H9 (cell line): ENCODE measurements at regions not wholly inside any gene's neighbourhood (a gene's known extent, or its start where the extent isn't known, plus 50 kb on each side); places are given as distances from the start of the nearest gene placed in this dataset.

Experiments
- DNase-seq: peaks from one replicate; pipeline ENCODE4 v3.0.0-alpha.2; 2017
- H2AFZ ChIP-seq: one replicate; pipeline ENCODE4 v1.6.1; 2013; ENCODE audit warnings: mild to moderate bottlenecking, low read length, control low read depth, moderate library complexity
- H2AK5ac ChIP-seq: 2 replicates; pipeline ENCODE4 v1.6.1; 2013; ENCODE audit warnings: low read length, control low read depth, mixed read lengths; ENCODE audit not compliant: insufficient read length
- H2BK120ac ChIP-seq: one replicate; pipeline ENCODE4 v1.6.1; 2013; ENCODE audit warnings: low read depth, mild to moderate bottlenecking, low read length, control low read depth, inconsistent platforms; ENCODE audit not compliant: poor library complexity, severe bottlenecking
- H2BK12ac ChIP-seq: 2 replicates; pipeline ENCODE4 v1.6.1; 2013; ENCODE audit warnings: low read length, control low read depth, mixed read lengths, low read depth; ENCODE audit not compliant: insufficient read length
- H2BK15ac ChIP-seq: 2 replicates; pipeline ENCODE4 v1.6.1; 2013; ENCODE audit warnings: low read depth, low read length, control low read depth
- H2BK20ac ChIP-seq: one replicate; pipeline ENCODE4 v1.6.1; 2013; ENCODE audit warnings: low read depth, mild to moderate bottlenecking, low read length, control low read depth, inconsistent platforms; ENCODE audit not compliant: poor library complexity, severe bottlenecking
- H2BK5ac ChIP-seq: 2 replicates; pipeline ENCODE4 v1.6.1; 2013; ENCODE audit warnings: low read length, control low read depth, mixed read lengths; ENCODE audit not compliant: insufficient read length
- H3K14ac ChIP-seq: 2 replicates; pipeline ENCODE4 v1.6.1; 2013; ENCODE audit warnings: low read length, control low read depth; ENCODE audit not compliant: insufficient read depth
- H3K18ac ChIP-seq: 2 replicates; pipeline ENCODE4 v1.6.1; 2013; ENCODE audit warnings: low read depth, mild to moderate bottlenecking, mixed read lengths, low read length, control low read depth; ENCODE audit not compliant: insufficient read length
- H3K23ac ChIP-seq: 2 replicates; pipeline ENCODE4 v1.6.1; 2013; ENCODE audit warnings: low read length, control low read depth, mixed read lengths, low read depth; ENCODE audit not compliant: insufficient read length
- H3K23me2 ChIP-seq: 2 replicates; pipeline ENCODE4 v1.6.1; 2013; ENCODE audit warnings: low read depth, mild to moderate bottlenecking, mixed read lengths, low read length, control low read depth; ENCODE audit not compliant: insufficient read length, poor library complexity, severe bottlenecking
- H3K27ac ChIP-seq: 2 replicates; pipeline ENCODE4 v1.5.1; 2013; ENCODE audit warnings: low read length, control low read depth, mixed read lengths, low read depth; ENCODE audit not compliant: insufficient read length
- H3K27me3 ChIP-seq: 2 replicates; pipeline ENCODE4 v1.6.1; 2013; ENCODE audit warnings: low read length, control low read depth, inconsistent platforms; ENCODE audit not compliant: insufficient read depth
- H3K4ac ChIP-seq: 2 replicates; pipeline ENCODE4 v1.6.1; 2013; ENCODE audit warnings: low read depth, mild to moderate bottlenecking, control low read depth, inconsistent platforms, low read length, moderate library complexity
- H3K4me1 ChIP-seq: 2 replicates; pipeline ENCODE4 v1.6.1; 2013; ENCODE audit warnings: low read length, control low read depth, inconsistent platforms; ENCODE audit not compliant: insufficient read depth
- H3K4me2 ChIP-seq: 2 replicates; pipeline ENCODE4 v1.6.1; 2013; ENCODE audit warnings: low read length, control low read depth, mixed read lengths; ENCODE audit not compliant: insufficient read length, insufficient read depth
- H3K56ac ChIP-seq: 2 replicates; pipeline ENCODE4 v1.6.1; 2013; ENCODE audit warnings: low read depth, mild to moderate bottlenecking, mixed read lengths, low read length, control low read depth; ENCODE audit not compliant: insufficient read length
- H3K79me1 ChIP-seq: 2 replicates; pipeline ENCODE4 v1.6.1; 2013; ENCODE audit warnings: low read depth, mild to moderate bottlenecking, moderate library complexity, low read length, control low read depth, inconsistent platforms; ENCODE audit not compliant: insufficient read depth, poor library complexity, severe bottlenecking
- H3K79me2 ChIP-seq: 2 replicates; pipeline ENCODE4 v1.6.1; 2013; ENCODE audit warnings: low read length, control low read depth, inconsistent platforms; ENCODE audit not compliant: insufficient read depth
- H3K9ac ChIP-seq: 2 replicates; pipeline ENCODE4 v1.6.1; 2013; ENCODE audit warnings: low read length, control low read depth, mixed read lengths; ENCODE audit not compliant: insufficient read length; ENCODE audit errors: extremely low read depth
- H3K9me3 ChIP-seq: one replicate; pipeline ENCODE4 v1.6.1; 2013; ENCODE audit warnings: low read depth, low read length, inconsistent platforms; ENCODE audit not compliant: control insufficient read depth
- H3T11ph ChIP-seq: one replicate; pipeline ENCODE4 v1.6.1; 2013; ENCODE audit warnings: mild to moderate bottlenecking, low read length, control low read depth, inconsistent platforms
- H4K20me1 ChIP-seq: one replicate; pipeline ENCODE4 v1.6.1; 2013; ENCODE audit not compliant: control insufficient read depth, insufficient read length, insufficient read depth
- H4K5ac ChIP-seq: 2 replicates; pipeline ENCODE4 v1.6.1; 2013; ENCODE audit warnings: low read depth, mild to moderate bottlenecking, mixed read lengths, low read length, control low read depth; ENCODE audit not compliant: insufficient read length
- H4K8ac ChIP-seq: replicated peaks from 2 replicates; pipeline ENCODE4 v1.6.1; 2013; ENCODE audit warnings: low read length, control low read depth, mixed read lengths, low read depth; ENCODE audit not compliant: insufficient read length
- H4K91ac ChIP-seq: 2 replicates; pipeline ENCODE4 v1.6.1; 2013; ENCODE audit warnings: low read depth, mild to moderate bottlenecking, moderate library complexity, mixed read lengths, low read length, control low read depth; ENCODE audit not compliant: insufficient read length
- H3K27ac Mint-ChIP-seq, 3 experiments: 2 replicates in 2 of 3; 3 replicates in 1 of 3; pipeline ENCODE4 v1.8.0; 2020 to 2021; ENCODE audit warnings: mixed read lengths in 3 of 3, mild to moderate bottlenecking in 1 of 3, moderate library complexity in 1 of 3
- H3K27me3 Mint-ChIP-seq: 2 replicates; pipeline ENCODE4 v1.8.0; 2021; ENCODE audit warnings: low read depth, mild to moderate bottlenecking, moderate library complexity, mixed read lengths
- H3K36me3 Mint-ChIP-seq, 3 experiments: 2 replicates in 2 of 3; 3 replicates in 1 of 3; pipeline ENCODE4 v1.8.0; 2020 to 2021; ENCODE audit warnings: low read depth in 3 of 3, mixed read lengths in 3 of 3; ENCODE audit not compliant: insufficient read depth in 1 of 3
- H3K4me1 Mint-ChIP-seq, 2 experiments: 2 replicates each; pipeline ENCODE4 v1.8.0; 2020; ENCODE audit warnings: mixed read lengths in 2 of 2
- H3K4me3 Mint-ChIP-seq, 2 experiments: 2 replicates in 1 of 2; 3 replicates in 1 of 2; pipeline ENCODE4 v1.8.0; 2020 to 2021; ENCODE audit warnings: mild to moderate bottlenecking in 2 of 2, mixed read lengths in 2 of 2, moderate library complexity in 1 of 2
- H3K9me3 Mint-ChIP-seq, 2 experiments: 2 replicates in 1 of 2; 3 replicates in 1 of 2; pipeline ENCODE4 v1.8.0; 2020; ENCODE audit warnings: mild to moderate bottlenecking in 2 of 2, mixed read lengths in 2 of 2, moderate library complexity in 1 of 2
- WGBS: extraction: QIAGEN DNeasy Blood & Tissue Kit; methylation state at CpG from one replicate; pipeline ENCODE4 v1.1.7; 2013; ENCODE audit warnings: missing lambda C conversion rate, low lambda C conversion rate, mixed read lengths; ENCODE audit not compliant: insufficient read length; ENCODE audit errors: extremely low coverage; 5-methylcytosine and 5-hydroxymethylcytosine counted together
- TF ChIP-seq, protein P1 (sequence below): fragments of 200-600 bp; sonication (generic); conservative IDR thresholded peaks from 3 replicates; pipeline ENCODE4 v1.8.0; 2021; ENCODE audit warnings: antibody characterized with exemption, mild to moderate bottlenecking

DNA sequence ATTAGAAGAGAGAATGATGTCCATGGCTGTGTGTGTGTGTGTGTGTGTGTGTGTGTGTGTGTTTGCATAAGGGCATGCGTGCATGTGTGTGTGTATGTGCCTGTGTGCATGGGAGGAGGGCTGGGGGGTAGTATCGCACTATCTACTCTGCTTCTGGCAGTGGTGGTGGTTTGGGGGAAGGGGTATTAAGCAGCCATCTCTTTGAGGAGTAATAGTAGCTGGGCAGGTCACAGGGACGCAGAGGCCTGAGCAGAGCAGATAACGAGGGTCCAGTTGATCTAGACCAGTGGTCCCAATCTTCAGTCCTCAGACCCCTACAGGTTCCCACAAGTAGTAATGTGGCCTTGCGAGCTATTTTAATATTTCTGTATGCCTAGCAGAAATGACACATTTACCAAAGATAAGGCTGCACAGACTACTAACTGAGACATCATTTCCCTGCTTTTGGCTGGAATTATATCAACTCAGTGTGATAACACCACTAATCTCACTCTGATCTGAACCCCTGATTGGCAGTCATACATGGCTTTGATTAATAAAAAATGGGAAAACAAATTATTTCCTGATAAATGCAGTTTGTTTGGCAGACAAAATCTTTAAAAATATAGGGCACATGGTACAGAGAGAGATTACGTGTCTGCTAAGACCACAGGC lies 354.3 kb downstream of the BUD13 start:
- Histone ChIP-seq H3K14ac (no peak overlapping the region), H3K4ac (no peak overlapping the region), H2BK15ac (no peak overlapping the region), H4K91ac (no peak overlapping the region), H3K18ac (no peak overlapping the region), H2BK5ac (no peak overlapping the region), H3K9me3 (no peaks in the 10 kb centered on the region), H4K8ac (no peak overlapping the region), H2AK5ac (no peak overlapping the region), H2BK120ac (no peak overlapping the region), H3K4me1 (peaks cover 13% of the 10 kb centered on the region; the same call in 1 of the 2 replicates), H3K9ac (no peak overlapping the region), H3K56ac (no peak overlapping the region), H3T11ph (no peak overlapping the region), H3K4me2 (no peak overlapping the region), H3K79me2 (no peaks in the 10 kb centered on the region), H4K5ac (no peak overlapping the region), H3K79me1 (no peaks in the 10 kb centered on the region), H3K23me2 (no peaks in the 10 kb centered on the region), H3K27ac (no peak overlapping the region), H2AFZ (no peak overlapping the region), H3K27me3 (no peaks in the 10 kb centered on the region), H3K23ac (no peak overlapping the region), H4K20me1 (no peaks in the 10 kb centered on the region), H2BK20ac (no peak overlapping the region), H2BK12ac (no peak overlapping the region)
- TF ChIP-seq, protein P1, sequence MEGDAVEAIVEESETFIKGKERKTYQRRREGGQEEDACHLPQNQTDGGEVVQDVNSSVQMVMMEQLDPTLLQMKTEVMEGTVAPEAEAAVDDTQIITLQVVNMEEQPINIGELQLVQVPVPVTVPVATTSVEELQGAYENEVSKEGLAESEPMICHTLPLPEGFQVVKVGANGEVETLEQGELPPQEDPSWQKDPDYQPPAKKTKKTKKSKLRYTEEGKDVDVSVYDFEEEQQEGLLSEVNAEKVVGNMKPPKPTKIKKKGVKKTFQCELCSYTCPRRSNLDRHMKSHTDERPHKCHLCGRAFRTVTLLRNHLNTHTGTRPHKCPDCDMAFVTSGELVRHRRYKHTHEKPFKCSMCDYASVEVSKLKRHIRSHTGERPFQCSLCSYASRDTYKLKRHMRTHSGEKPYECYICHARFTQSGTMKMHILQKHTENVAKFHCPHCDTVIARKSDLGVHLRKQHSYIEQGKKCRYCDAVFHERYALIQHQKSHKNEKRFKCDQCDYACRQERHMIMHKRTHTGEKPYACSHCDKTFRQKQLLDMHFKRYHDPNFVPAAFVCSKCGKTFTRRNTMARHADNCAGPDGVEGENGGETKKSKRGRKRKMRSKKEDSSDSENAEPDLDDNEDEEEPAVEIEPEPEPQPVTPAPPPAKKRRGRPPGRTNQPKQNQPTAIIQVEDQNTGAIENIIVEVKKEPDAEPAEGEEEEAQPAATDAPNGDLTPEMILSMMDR, result no peak
- DNase-seq, result no peak
- Mint-ChIP-seq H3K4me3 (no peak overlapping the region), H3K9me3 (peaks cover 7 to 8% of the 10 kb centered on the region in 2 experiments), H3K27ac (no peak overlapping the region), H3K27me3 (no peaks in the 10 kb centered on the region; the same call in 1 of the 2 replicates), H3K36me3 (peaks cover 8 to 10% (median 9%) of the 10 kb centered on the region in 3 experiments), H3K4me1 (peaks cover 41 to 49% of the 10 kb centered on the region in 2 experiments)
- WGBS, result no CpG with 5 or more reads among the region's 6 CpGs
